Hypothalamus (tissue), 51 donors: ENCODE measurements at regions not wholly inside any gene's neighbourhood (a gene's known extent, or its start where the extent isn't known, plus 50 kb on each side); places are given as distances from the start of the nearest gene placed in this dataset.

Experiments used
- DNase-seq, 51 donors: peaks; one replicate each; lab custom pipeline; 2025; lab: John Stamatoyannopoulos, UW

GRCh38 chr10:78907551-78908211 lies 161.1 kb upstream of the ZMIZ1 start:
- no peak for DNase-seq

- DNase-seq = no peak
These were observed 159.5 kb upstream of the ZMIZ1 start for GRCh38 chr10:78909221-78909620.

- no peak for DNase-seq
These were observed 158.7 kb upstream of the ZMIZ1 start for GRCh38 chr10:78910021-78910420.

- DNase-seq = no peak
These were observed 158.3 kb upstream of the ZMIZ1 start for GRCh38 chr10:78910476-78910875.

- no peak for DNase-seq
These were observed 157.9 kb upstream of the ZMIZ1 start for GRCh38 chr10:78910886-78911285.

GRCh38 chr10:78911533-78912340 lies 157.0 kb upstream of the ZMIZ1 start:
- no peak for DNase-seq

- no peak for DNase-seq
These were observed 156.2 kb upstream of the ZMIZ1 start for GRCh38 chr10:78912361-78913218.

GRCh38 chr10:78913219-78914059 lies 155.3 kb upstream of the ZMIZ1 start:
- DNase-seq = peak; percentile 64 to 99 (median 94)

GRCh38 chr10:78914060-78914378 lies 154.7 kb upstream of the ZMIZ1 start:
- peak in 1 of 51 donors; percentile 81 for DNase-seq

- peak in 16 of 51 donors; percentile 11 to 54 (median 32) for DNase-seq
These were observed 154.1 kb upstream of the ZMIZ1 start for GRCh38 chr10:78914502-78915189.

- no peak for DNase-seq
These were observed 153.6 kb upstream of the ZMIZ1 start for GRCh38 chr10:78915190-78915518.

GRCh38 chr10:78916227-78916626 lies 152.5 kb upstream of the ZMIZ1 start:
- DNase-seq = peak in 18 of 51 donors; percentile 11 to 68 (median 36)

GRCh38 chr10:78919181-78919966 lies 149.4 kb upstream of the ZMIZ1 start:
- DNase-seq = no peak

GRCh38 chr10:78920011-78920410 lies 148.8 kb upstream of the ZMIZ1 start:
- DNase-seq = no peak

GRCh38 chr10:78921895-78922294 lies 146.9 kb upstream of the ZMIZ1 start:
- no peak for DNase-seq

- no peak for DNase-seq
These were observed 145.0 kb upstream of the ZMIZ1 start for GRCh38 chr10:78923647-78924318.

GRCh38 chr10:78924319-78925003 lies 144.3 kb upstream of the ZMIZ1 start:
- DNase-seq = no peak

GRCh38 chr10:78925275-78925674 lies 143.5 kb upstream of the ZMIZ1 start:
- no peak for DNase-seq
